ENCODE measurements at regions not wholly inside any gene's neighbourhood (a gene's known extent, or its start where the extent isn't known, plus 50 kb on each side); places are given as distances from the start of the nearest gene placed in this dataset.

- DNase-seq (ENCODE audit: low read depth in 4 of 4, low spot score in 2 of 4), result no peak
Measured at GRCh38 chr5:158096835-158097234, 237.9 kb upstream of the CLINT1 start.

DNA sequence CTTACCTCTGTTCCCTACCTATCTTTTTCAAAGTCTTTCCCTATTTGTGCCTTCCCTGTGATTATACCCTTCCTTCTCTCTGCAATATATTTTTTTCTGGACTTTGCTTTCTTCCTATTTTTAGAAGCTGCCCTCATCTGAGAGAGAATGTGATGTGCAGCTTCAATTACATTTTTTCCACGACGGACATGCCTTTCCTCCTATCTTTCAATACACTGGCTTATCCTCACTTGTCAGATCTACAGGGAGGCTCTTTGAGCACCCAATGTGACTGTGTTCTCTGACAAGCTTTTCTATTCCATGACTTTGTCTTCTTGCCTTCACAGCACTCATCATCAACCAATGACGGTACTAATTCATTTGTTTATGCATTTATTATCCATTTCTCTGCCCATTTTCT, 227.9 kb upstream of the CLINT1 start:
- DNase-seq (ENCODE audit: low read depth in 4 of 4, low spot score in 2 of 4), result no peak

DNA sequence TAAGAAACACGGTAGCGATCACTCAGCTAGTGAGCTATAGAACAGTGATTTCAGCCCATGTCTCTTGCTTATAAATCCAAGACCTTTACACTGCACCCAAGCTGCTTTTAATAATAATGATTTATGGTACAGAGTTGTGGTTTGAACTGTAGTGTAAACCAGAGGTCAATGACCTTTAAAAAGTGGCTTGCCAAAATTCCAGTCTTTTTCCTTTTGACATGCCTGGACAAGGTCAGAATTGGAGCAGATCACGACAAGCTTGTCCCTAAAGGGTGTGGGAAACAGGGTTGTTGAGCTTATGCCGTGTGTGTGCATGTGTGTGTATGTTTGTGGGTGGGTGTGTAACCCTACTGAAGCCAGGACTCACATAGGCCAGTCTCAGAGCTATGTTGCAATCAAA, 225.3 kb upstream of the CLINT1 start:
- DNase-seq (ENCODE audit: low read depth in 4 of 4, low spot score in 2 of 4), result no peak

DNA sequence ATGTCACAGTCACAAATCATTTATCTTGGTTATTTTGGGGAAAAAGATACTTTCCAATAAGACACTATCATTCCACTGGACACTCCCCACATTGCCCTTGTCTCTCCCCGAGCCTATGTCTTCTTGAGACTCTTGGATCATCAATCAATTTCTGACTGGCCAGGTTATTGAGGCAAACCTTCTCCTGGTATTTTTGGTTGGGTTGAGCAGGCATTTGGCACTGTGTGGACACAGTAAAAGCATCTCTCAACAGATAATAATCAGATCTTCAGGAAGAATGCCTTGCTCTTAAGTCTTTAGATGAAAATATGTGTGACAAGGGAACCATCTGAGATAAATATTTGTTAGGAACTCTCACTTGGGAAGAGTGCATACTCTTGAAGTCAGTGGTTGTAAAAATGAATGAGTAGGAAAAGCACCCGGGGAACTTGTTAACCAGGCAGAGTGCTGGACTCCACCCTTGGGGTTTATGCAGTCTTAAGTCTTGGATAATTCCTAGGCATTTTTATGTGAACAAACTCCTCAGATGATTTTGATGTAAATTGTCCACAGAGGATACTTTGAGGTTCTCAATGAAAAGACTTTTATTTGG, 223.8 kb upstream of the CLINT1 start:
- no peak for DNase-seq (ENCODE audit: low read depth in 4 of 4, low spot score in 2 of 4)

GRCh38 chr5:158080112-158080511, 221.2 kb upstream of the CLINT1 start:
- DNase-seq (ENCODE audit: low read depth in 4 of 4, low spot score in 2 of 4), result no peak

GRCh38 chr5:158079097-158079496, 220.2 kb upstream of the CLINT1 start:
- DNase-seq (ENCODE audit: low read depth in 4 of 4, low spot score in 2 of 4), result no peak

GRCh38 chr5:158074992-158075769, 216.2 kb upstream of the CLINT1 start:
- DNase-seq (ENCODE audit: low read depth in 4 of 4, low spot score in 2 of 4), result peak; percentile 62 to 80 (median 76)

- no peak for DNase-seq (ENCODE audit: low read depth in 4 of 4, low spot score in 2 of 4)
Measured at GRCh38 chr5:158074597-158074991, 215.6 kb upstream of the CLINT1 start.

- DNase-seq (ENCODE audit: low read depth in 4 of 4, low spot score in 2 of 4), result no peak
Measured at GRCh38 chr5:158070859-158071258, 211.9 kb upstream of the CLINT1 start.

DNA sequence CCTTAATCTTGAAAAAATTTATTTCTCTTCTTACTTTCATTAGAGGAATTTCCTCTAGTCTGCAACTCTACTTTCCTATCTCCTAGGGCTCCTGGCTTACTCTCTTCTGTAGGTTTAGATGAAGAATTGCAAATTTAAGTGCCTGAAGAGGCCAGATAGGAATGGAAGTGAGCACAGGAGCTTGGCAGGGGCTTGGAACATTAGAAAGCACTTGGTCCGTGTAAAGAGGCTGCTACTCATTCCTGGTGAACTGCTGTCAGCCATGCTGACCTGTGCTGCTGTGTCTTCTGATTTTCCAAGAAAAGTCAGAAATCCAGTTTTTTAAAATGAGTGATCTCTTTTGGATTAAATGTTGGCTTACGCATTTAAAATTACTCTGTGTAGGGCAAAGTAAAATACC, 210.9 kb upstream of the CLINT1 start:
- DNase-seq (ENCODE audit: low read depth in 4 of 4, low spot score in 2 of 4), result no peak

DNA sequence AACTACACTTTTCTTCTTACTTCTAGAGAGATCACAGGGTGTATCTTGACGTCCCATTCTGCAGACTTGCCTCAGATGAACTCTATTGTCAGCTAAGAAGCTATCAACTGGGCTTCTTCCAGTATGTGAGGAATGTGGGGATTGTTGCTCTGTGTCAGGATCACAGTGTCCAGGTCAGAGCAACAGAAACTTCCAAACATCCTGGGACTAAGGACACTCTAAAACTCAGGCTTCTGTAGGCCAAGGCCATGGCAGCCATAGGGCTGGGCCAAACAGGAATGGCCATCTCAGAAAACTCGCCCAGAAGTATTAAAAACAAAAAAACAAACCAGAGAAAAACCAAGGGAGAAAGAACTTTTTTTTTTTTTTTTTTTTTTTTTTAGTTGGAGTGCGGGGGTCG, 210.0 kb upstream of the CLINT1 start:
- no peak for DNase-seq (ENCODE audit: low read depth in 4 of 4, low spot score in 2 of 4)

- DNase-seq (ENCODE audit: low read depth in 4 of 4, low spot score in 2 of 4), result no peak
Measured at GRCh38 chr5:158066076-158066475, 207.1 kb upstream of the CLINT1 start.

DNA sequence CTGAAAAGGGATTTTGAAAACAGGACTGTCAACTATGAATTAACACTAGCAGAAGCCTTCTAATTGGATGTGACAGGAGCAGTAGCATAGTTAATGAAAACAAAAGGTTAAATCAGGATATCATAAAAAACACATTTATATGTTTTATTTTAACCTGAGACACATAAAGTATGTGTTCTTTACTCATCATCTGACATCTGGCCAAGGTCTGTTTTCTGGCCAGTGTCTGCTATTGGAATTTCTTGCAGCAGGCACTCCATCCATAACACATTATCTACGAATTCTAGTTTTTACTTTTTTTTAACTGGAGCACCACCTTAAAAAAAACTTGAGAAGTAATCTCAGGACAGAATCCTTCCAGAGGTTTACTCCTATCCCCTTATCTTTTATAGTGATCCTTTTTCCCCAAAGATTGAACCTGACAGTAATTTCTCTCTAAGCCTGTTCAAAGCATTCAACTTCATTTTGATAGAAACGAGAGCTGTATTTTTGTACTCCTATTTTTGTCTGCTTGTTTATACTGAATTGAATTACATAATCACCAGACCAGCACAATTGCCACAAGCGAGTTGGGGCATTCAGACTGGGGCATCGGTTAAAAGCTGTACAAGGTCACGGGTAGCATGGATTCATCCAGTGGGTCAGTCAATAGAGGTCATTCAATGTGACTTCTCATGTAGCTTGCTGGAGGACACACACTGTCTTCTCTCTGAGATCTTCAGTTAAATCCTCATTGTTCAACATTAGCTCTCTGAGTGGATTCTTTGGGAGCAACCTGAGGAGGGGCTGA, 205.6 kb upstream of the CLINT1 start:
- no peak for DNase-seq (ENCODE audit: low read depth in 4 of 4, low spot score in 2 of 4)

DNA sequence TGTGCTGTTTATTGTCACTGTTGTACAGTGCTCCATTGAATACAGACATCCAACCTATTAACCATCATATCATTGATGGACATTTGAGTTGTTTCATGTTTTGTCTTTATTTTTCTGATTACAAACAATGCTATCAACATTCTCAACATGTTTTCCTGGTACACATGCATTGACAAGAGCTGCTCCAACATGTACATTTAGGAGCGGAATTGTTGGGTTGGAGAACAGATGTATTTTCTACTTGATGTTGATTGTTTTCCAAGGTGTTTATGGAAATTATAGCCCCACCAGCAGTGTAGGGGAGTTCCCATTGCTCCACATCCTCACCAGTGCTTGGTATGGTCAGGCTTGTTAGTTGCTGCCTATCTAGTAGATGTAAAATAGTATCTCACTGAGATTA, 204.1 kb upstream of the CLINT1 start:
- DNase-seq (ENCODE audit: low read depth in 4 of 4, low spot score in 2 of 4), result no peak

DNA sequence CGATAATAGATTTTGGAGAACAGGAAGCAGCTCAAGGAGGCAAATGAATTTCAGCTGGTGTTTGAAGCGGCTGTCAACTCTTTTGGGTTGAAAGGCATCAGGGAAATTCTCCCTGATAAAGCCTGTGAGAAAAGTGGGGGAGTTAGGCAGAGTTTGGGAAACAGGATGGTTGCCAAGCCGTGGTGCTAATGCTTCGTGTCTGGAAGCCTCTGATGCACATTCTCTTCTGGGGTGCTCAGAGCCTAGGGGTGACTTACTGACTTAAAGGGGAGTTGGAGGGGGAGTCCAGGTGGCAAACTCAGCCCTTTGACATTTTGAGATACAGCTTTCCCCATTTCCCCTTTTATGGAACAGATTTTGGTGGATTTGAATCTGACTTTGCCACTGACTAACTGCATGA, 202.5 kb upstream of the CLINT1 start:
- no peak for DNase-seq (ENCODE audit: low read depth in 4 of 4, low spot score in 2 of 4)

DNA sequence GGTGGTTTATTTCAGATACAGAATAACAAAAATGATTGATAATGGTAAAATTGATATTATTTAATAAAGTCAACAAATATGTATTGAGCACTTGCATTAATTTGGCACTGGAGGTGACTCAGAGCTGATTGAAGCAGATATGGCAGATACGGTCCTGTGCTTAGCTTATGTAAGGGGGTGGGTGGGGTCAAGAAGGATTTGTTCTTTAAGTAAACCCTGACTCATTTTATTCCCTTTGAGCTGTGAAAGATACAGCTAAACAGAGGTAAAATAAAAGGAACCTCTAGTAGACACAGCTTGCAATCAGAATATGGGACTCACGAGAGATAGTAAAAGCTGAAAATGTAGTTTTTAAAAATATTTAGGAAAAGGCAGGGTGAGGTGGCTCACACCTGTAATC, 201.3 kb upstream of the CLINT1 start:
- no peak for DNase-seq (ENCODE audit: low read depth in 4 of 4, low spot score in 2 of 4)

DNA sequence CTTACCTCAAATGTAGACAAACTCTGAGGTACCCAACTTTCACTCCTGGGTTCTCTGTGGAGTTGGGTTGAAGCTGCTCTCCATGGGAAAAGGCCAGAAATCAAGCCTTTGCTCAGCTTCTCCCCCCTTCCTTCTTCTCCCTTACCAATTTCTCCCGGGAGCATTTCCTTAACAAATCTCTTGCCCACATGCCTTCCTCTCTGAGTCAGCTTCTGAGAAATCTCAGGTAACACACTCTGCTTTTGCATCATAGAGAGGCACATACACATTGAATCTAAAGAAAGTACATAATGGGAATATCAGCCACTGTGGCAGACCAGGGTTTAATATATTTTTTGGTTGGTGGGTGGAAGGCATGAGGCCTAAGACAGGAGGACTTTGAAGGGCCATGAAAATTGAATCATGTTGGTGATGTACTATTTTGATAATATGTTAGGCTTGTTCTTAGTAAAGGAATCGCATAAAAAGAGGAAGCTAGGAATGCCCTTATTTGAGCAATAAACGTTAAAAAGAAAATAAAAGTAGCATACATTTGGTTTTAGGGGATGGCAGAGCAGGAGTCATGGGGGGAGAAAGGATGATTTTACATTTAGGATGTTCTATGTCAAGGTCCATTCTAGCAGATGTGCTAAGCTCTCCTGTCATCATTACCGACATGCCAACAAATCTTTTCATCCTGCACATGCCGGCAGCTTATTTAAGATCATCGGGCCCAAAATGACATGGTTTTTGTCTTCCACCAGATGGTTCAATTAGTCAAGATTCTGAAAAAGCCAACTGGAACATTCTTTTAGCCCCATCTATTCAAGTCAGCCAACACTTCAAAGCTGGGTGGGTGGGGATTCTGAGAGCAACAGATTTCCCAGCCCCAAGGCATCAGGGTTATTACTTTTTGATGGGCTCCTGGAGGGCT, 199.5 kb upstream of the CLINT1 start:
- no peak for DNase-seq (ENCODE audit: low read depth in 4 of 4, low spot score in 2 of 4)

GRCh38 chr5:158056130-158056825, 197.3 kb upstream of the CLINT1 start:
- DNase-seq (ENCODE audit: low read depth in 4 of 4, low spot score in 2 of 4), result no peak

GRCh38 chr5:158055111-158055501, 196.2 kb upstream of the CLINT1 start:
- DNase-seq (ENCODE audit: low read depth in 4 of 4, low spot score in 2 of 4), result no peak
